ENCODE measurements at regions not wholly inside any gene's neighbourhood (a gene's known extent, or its start where the extent isn't known, plus 50 kb on each side); places are given as distances from the start of the nearest gene placed in this dataset.

DNA sequence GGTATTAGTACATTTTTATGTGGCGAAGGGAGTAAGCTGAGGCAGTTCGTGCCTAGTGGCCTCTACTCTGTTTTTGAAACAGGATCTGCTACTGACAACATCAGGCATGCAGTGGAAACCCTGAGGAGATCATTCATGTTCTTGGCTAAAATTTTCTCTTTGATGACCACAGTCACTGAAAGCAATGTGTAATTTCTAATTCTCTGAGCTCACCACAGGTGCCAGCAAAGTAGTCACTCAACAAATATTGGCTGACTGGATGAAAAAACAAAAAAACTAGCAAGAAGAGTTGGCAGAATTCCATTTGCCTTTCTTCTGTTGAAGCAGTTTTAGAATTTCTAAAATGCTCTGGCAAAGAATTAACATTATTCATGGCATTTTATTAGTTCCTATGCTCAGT lies 176.5 kb upstream of the KCTD7 start:
- TF ChIP-seq, protein P1, sequence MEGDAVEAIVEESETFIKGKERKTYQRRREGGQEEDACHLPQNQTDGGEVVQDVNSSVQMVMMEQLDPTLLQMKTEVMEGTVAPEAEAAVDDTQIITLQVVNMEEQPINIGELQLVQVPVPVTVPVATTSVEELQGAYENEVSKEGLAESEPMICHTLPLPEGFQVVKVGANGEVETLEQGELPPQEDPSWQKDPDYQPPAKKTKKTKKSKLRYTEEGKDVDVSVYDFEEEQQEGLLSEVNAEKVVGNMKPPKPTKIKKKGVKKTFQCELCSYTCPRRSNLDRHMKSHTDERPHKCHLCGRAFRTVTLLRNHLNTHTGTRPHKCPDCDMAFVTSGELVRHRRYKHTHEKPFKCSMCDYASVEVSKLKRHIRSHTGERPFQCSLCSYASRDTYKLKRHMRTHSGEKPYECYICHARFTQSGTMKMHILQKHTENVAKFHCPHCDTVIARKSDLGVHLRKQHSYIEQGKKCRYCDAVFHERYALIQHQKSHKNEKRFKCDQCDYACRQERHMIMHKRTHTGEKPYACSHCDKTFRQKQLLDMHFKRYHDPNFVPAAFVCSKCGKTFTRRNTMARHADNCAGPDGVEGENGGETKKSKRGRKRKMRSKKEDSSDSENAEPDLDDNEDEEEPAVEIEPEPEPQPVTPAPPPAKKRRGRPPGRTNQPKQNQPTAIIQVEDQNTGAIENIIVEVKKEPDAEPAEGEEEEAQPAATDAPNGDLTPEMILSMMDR (IDR thresholded peaks at IDR 0.05): no peak
- TF ChIP-seq POLR2AphosphoS5 (IDR thresholded peaks at IDR 0.05): no peak

Measured in suprapubic skin (tissue), 3 donors.